H9 (cell line): ENCODE measurements at regions not wholly inside any gene's neighbourhood (a gene's known extent, or its start where the extent isn't known, plus 50 kb on each side); places are given as distances from the start of the nearest gene placed in this dataset.

Source experiments
- DNase-seq: peaks from one replicate; pipeline ENCODE4 v3.0.0-alpha.2; 2017
- H2AFZ ChIP-seq: one replicate; pipeline ENCODE4 v1.6.1; 2013; ENCODE audit warnings: mild to moderate bottlenecking, low read length, control low read depth, moderate library complexity
- H2AK5ac ChIP-seq: 2 replicates; pipeline ENCODE4 v1.6.1; 2013; ENCODE audit warnings: low read length, control low read depth, mixed read lengths; ENCODE audit not compliant: insufficient read length
- H2BK120ac ChIP-seq: one replicate; pipeline ENCODE4 v1.6.1; 2013; ENCODE audit warnings: low read depth, mild to moderate bottlenecking, low read length, control low read depth, inconsistent platforms; ENCODE audit not compliant: poor library complexity, severe bottlenecking
- H2BK12ac ChIP-seq: 2 replicates; pipeline ENCODE4 v1.6.1; 2013; ENCODE audit warnings: low read length, control low read depth, mixed read lengths, low read depth; ENCODE audit not compliant: insufficient read length
- H2BK15ac ChIP-seq: 2 replicates; pipeline ENCODE4 v1.6.1; 2013; ENCODE audit warnings: low read depth, low read length, control low read depth
- H2BK20ac ChIP-seq: one replicate; pipeline ENCODE4 v1.6.1; 2013; ENCODE audit warnings: low read depth, mild to moderate bottlenecking, low read length, control low read depth, inconsistent platforms; ENCODE audit not compliant: poor library complexity, severe bottlenecking
- H2BK5ac ChIP-seq: 2 replicates; pipeline ENCODE4 v1.6.1; 2013; ENCODE audit warnings: low read length, control low read depth, mixed read lengths; ENCODE audit not compliant: insufficient read length
- H3K14ac ChIP-seq: 2 replicates; pipeline ENCODE4 v1.6.1; 2013; ENCODE audit warnings: low read length, control low read depth; ENCODE audit not compliant: insufficient read depth
- H3K18ac ChIP-seq: 2 replicates; pipeline ENCODE4 v1.6.1; 2013; ENCODE audit warnings: low read depth, mild to moderate bottlenecking, mixed read lengths, low read length, control low read depth; ENCODE audit not compliant: insufficient read length
- H3K23ac ChIP-seq: 2 replicates; pipeline ENCODE4 v1.6.1; 2013; ENCODE audit warnings: low read length, control low read depth, mixed read lengths, low read depth; ENCODE audit not compliant: insufficient read length
- H3K23me2 ChIP-seq: 2 replicates; pipeline ENCODE4 v1.6.1; 2013; ENCODE audit warnings: low read depth, mild to moderate bottlenecking, mixed read lengths, low read length, control low read depth; ENCODE audit not compliant: insufficient read length, poor library complexity, severe bottlenecking
- H3K27ac ChIP-seq: 2 replicates; pipeline ENCODE4 v1.5.1; 2013; ENCODE audit warnings: low read length, control low read depth, mixed read lengths, low read depth; ENCODE audit not compliant: insufficient read length
- H3K27me3 ChIP-seq: 2 replicates; pipeline ENCODE4 v1.6.1; 2013; ENCODE audit warnings: low read length, control low read depth, inconsistent platforms; ENCODE audit not compliant: insufficient read depth
- H3K4ac ChIP-seq: 2 replicates; pipeline ENCODE4 v1.6.1; 2013; ENCODE audit warnings: low read depth, mild to moderate bottlenecking, control low read depth, inconsistent platforms, low read length, moderate library complexity
- H3K4me1 ChIP-seq: 2 replicates; pipeline ENCODE4 v1.6.1; 2013; ENCODE audit warnings: low read length, control low read depth, inconsistent platforms; ENCODE audit not compliant: insufficient read depth
- H3K4me2 ChIP-seq: 2 replicates; pipeline ENCODE4 v1.6.1; 2013; ENCODE audit warnings: low read length, control low read depth, mixed read lengths; ENCODE audit not compliant: insufficient read length, insufficient read depth
- H3K56ac ChIP-seq: 2 replicates; pipeline ENCODE4 v1.6.1; 2013; ENCODE audit warnings: low read depth, mild to moderate bottlenecking, mixed read lengths, low read length, control low read depth; ENCODE audit not compliant: insufficient read length
- H3K79me1 ChIP-seq: 2 replicates; pipeline ENCODE4 v1.6.1; 2013; ENCODE audit warnings: low read depth, mild to moderate bottlenecking, moderate library complexity, low read length, control low read depth, inconsistent platforms; ENCODE audit not compliant: insufficient read depth, poor library complexity, severe bottlenecking
- H3K79me2 ChIP-seq: 2 replicates; pipeline ENCODE4 v1.6.1; 2013; ENCODE audit warnings: low read length, control low read depth, inconsistent platforms; ENCODE audit not compliant: insufficient read depth
- H3K9ac ChIP-seq: 2 replicates; pipeline ENCODE4 v1.6.1; 2013; ENCODE audit warnings: low read length, control low read depth, mixed read lengths; ENCODE audit not compliant: insufficient read length; ENCODE audit errors: extremely low read depth
- H3K9me3 ChIP-seq: one replicate; pipeline ENCODE4 v1.6.1; 2013; ENCODE audit warnings: low read depth, low read length, inconsistent platforms; ENCODE audit not compliant: control insufficient read depth
- H3T11ph ChIP-seq: one replicate; pipeline ENCODE4 v1.6.1; 2013; ENCODE audit warnings: mild to moderate bottlenecking, low read length, control low read depth, inconsistent platforms
- H4K20me1 ChIP-seq: one replicate; pipeline ENCODE4 v1.6.1; 2013; ENCODE audit not compliant: control insufficient read depth, insufficient read length, insufficient read depth
- H4K5ac ChIP-seq: 2 replicates; pipeline ENCODE4 v1.6.1; 2013; ENCODE audit warnings: low read depth, mild to moderate bottlenecking, mixed read lengths, low read length, control low read depth; ENCODE audit not compliant: insufficient read length
- H4K8ac ChIP-seq: replicated peaks from 2 replicates; pipeline ENCODE4 v1.6.1; 2013; ENCODE audit warnings: low read length, control low read depth, mixed read lengths, low read depth; ENCODE audit not compliant: insufficient read length
- H4K91ac ChIP-seq: 2 replicates; pipeline ENCODE4 v1.6.1; 2013; ENCODE audit warnings: low read depth, mild to moderate bottlenecking, moderate library complexity, mixed read lengths, low read length, control low read depth; ENCODE audit not compliant: insufficient read length
- H3K27ac Mint-ChIP-seq, 3 experiments: 2 replicates in 2 of 3; 3 replicates in 1 of 3; pipeline ENCODE4 v1.8.0; 2020 to 2021; ENCODE audit warnings: mixed read lengths in 3 of 3, mild to moderate bottlenecking in 1 of 3, moderate library complexity in 1 of 3
- H3K27me3 Mint-ChIP-seq: 2 replicates; pipeline ENCODE4 v1.8.0; 2021; ENCODE audit warnings: low read depth, mild to moderate bottlenecking, moderate library complexity, mixed read lengths
- H3K36me3 Mint-ChIP-seq, 3 experiments: 2 replicates in 2 of 3; 3 replicates in 1 of 3; pipeline ENCODE4 v1.8.0; 2020 to 2021; ENCODE audit warnings: low read depth in 3 of 3, mixed read lengths in 3 of 3; ENCODE audit not compliant: insufficient read depth in 1 of 3
- H3K4me1 Mint-ChIP-seq, 2 experiments: 2 replicates each; pipeline ENCODE4 v1.8.0; 2020; ENCODE audit warnings: mixed read lengths in 2 of 2
- H3K4me3 Mint-ChIP-seq, 2 experiments: 2 replicates in 1 of 2; 3 replicates in 1 of 2; pipeline ENCODE4 v1.8.0; 2020 to 2021; ENCODE audit warnings: mild to moderate bottlenecking in 2 of 2, mixed read lengths in 2 of 2, moderate library complexity in 1 of 2
- H3K9me3 Mint-ChIP-seq, 2 experiments: 2 replicates in 1 of 2; 3 replicates in 1 of 2; pipeline ENCODE4 v1.8.0; 2020; ENCODE audit warnings: mild to moderate bottlenecking in 2 of 2, mixed read lengths in 2 of 2, moderate library complexity in 1 of 2
- CTCF ChIP-seq: fragments of 200-600 bp; sonication (generic); conservative IDR thresholded peaks from 3 replicates; pipeline ENCODE4 v1.8.0; 2021; ENCODE audit warnings: antibody characterized with exemption, mild to moderate bottlenecking
- WGBS: extraction: QIAGEN DNeasy Blood & Tissue Kit; methylation state at CpG from one replicate; pipeline ENCODE4 v1.1.7; 2013; ENCODE audit warnings: missing lambda C conversion rate, low lambda C conversion rate, mixed read lengths; ENCODE audit not compliant: insufficient read length; ENCODE audit errors: extremely low coverage; 5-methylcytosine and 5-hydroxymethylcytosine counted together

GRCh38 chr13:89609318-89609717 is 1738.2 kb upstream of the MIR17HG start:
- H4K20me1 ChIP-seq: no peaks in the 10 kb centered on the region
- H3K27ac ChIP-seq: no peak overlapping the region
- no peak for DNase-seq
- H3K23me2 ChIP-seq: no peaks in the 10 kb centered on the region
- H2BK120ac ChIP-seq: no peak overlapping the region
- no peak overlapping the region for H3K14ac ChIP-seq
- TF ChIP-seq CTCF: no peak
- no peak overlapping the region for H2AFZ ChIP-seq
- H4K91ac ChIP-seq: no peak overlapping the region
- H2BK15ac ChIP-seq: no peak overlapping the region
- H3K27me3 ChIP-seq: no peaks in the 10 kb centered on the region
- no peak overlapping the region for H2BK5ac ChIP-seq
- H3K56ac ChIP-seq: no peak overlapping the region
- no peaks in the 10 kb centered on the region for H3K4me1 ChIP-seq
- H3K23ac ChIP-seq: no peak overlapping the region
- no peak overlapping the region for H2BK12ac ChIP-seq
- no peak overlapping the region for H2BK20ac ChIP-seq
- H3K27me3 Mint-ChIP-seq: no peaks in the 10 kb centered on the region
- no CpG with 5 or more reads among the region's 1 CpG for WGBS
- H3K9me3 ChIP-seq: peaks cover 7% of the 10 kb centered on the region
- H3K36me3 Mint-ChIP-seq: peaks cover 9 to 18% (median 9%) of the 10 kb centered on the region in 3 experiments; a peak in 6 of 7 replicates
- H3K4me3 Mint-ChIP-seq: no peak overlapping the region
- H3K4me1 Mint-ChIP-seq: peaks cover 0 to 4% of the 10 kb centered on the region in 2 experiments; a peak in 1 of 4 replicates
- H3K79me2 ChIP-seq: no peaks in the 10 kb centered on the region
- peaks cover 15 to 22% of the 10 kb centered on the region in 2 experiments; a peak in 4 of 5 replicates for H3K9me3 Mint-ChIP-seq
- no peak overlapping the region for H3K18ac ChIP-seq
- no peak overlapping the region for H3K4ac ChIP-seq
- H3K9ac ChIP-seq: no peak overlapping the region
- H3K27ac Mint-ChIP-seq: no peak overlapping the region
- no peaks in the 10 kb centered on the region for H3K79me1 ChIP-seq
- H2AK5ac ChIP-seq: no peak overlapping the region
- no peak overlapping the region for H3T11ph ChIP-seq
- no peak overlapping the region for H4K5ac ChIP-seq
- no peak overlapping the region for H3K4me2 ChIP-seq
- H4K8ac ChIP-seq: no peak overlapping the region
